ENCODE measurements at regions not wholly inside any gene's neighbourhood (a gene's known extent, or its start where the extent isn't known, plus 50 kb on each side); places are given as distances from the start of the nearest gene placed in this dataset.

- TF ChIP-seq CTCF (IDR thresholded peaks at IDR 0.05; ENCODE audit: extremely low read depth, missing control alignments) = no peak
- no peak for DNase-seq (ENCODE audit: low spot score)
Observed at GRCh38 chr10:118940386-118940785, 89.1 kb upstream of the NANOS1 start.

GRCh38 chr10:118943253-118943652 is 86.3 kb upstream of the NANOS1 start:
- TF ChIP-seq CTCF (IDR thresholded peaks at IDR 0.05; ENCODE audit: extremely low read depth, missing control alignments) = no peak
- no peak for DNase-seq (ENCODE audit: low spot score)

GRCh38 chr10:118944959-118945633 is 84.4 kb upstream of the NANOS1 start:
- DNase-seq (ENCODE audit: low spot score) = no peak
- no peak for TF ChIP-seq CTCF (IDR thresholded peaks at IDR 0.05; ENCODE audit: extremely low read depth, missing control alignments)

GRCh38 chr10:118948786-118949185 is 80.7 kb upstream of the NANOS1 start:
- DNase-seq (ENCODE audit: low spot score) = no peak
- TF ChIP-seq CTCF (IDR thresholded peaks at IDR 0.05; ENCODE audit: extremely low read depth, missing control alignments) = no peak

GRCh38 chr10:118950190-118950680 is 79.3 kb upstream of the NANOS1 start:
- no peak for DNase-seq (ENCODE audit: low spot score)
- no peak for TF ChIP-seq CTCF (IDR thresholded peaks at IDR 0.05; ENCODE audit: extremely low read depth, missing control alignments)

GRCh38 chr10:118950997-118951637 is 78.4 kb upstream of the NANOS1 start:
- no peak for DNase-seq (ENCODE audit: low spot score)
- no peak for TF ChIP-seq CTCF (IDR thresholded peaks at IDR 0.05; ENCODE audit: extremely low read depth, missing control alignments)

- no peak for DNase-seq (ENCODE audit: low spot score)
- no peak for TF ChIP-seq CTCF (IDR thresholded peaks at IDR 0.05; ENCODE audit: extremely low read depth, missing control alignments)
Observed at GRCh38 chr10:118952493-118953295, 76.8 kb upstream of the NANOS1 start.

Data from GM20000 (cell line).